ENCODE measurements at regions not wholly inside any gene's neighbourhood (a gene's known extent, or its start where the extent isn't known, plus 50 kb on each side); places are given as distances from the start of the nearest gene placed in this dataset.

GRCh38 chr12:89253488-89253887 lies 98.8 kb downstream of the DUSP6 start:
- no peak for DNase-seq

GRCh38 chr12:89252284-89252683 lies 100.0 kb downstream of the DUSP6 start:
- no peak for DNase-seq

GRCh38 chr12:89251342-89252271 lies 100.7 kb downstream of the DUSP6 start:
- no peak for DNase-seq

- DNase-seq: no peak
Measured at GRCh38 chr12:89250636-89251035, 101.7 kb downstream of the DUSP6 start.

GRCh38 chr12:89250213-89250612 lies 102.1 kb downstream of the DUSP6 start:
- DNase-seq: no peak

GRCh38 chr12:89247967-89248366 lies 104.3 kb downstream of the DUSP6 start:
- no peak for DNase-seq

- DNase-seq: no peak
Measured at GRCh38 chr12:89247541-89247942, 104.8 kb downstream of the DUSP6 start.

GRCh38 chr12:89245090-89245489 lies 107.2 kb downstream of the DUSP6 start:
- no peak for DNase-seq

- DNase-seq: no peak
Measured at GRCh38 chr12:89244536-89244935, 107.8 kb downstream of the DUSP6 start.

- no peak for DNase-seq
Measured at GRCh38 chr12:89243771-89244170, 108.5 kb downstream of the DUSP6 start.

GRCh38 chr12:89239534-89239933 lies 112.8 kb downstream of the DUSP6 start:
- DNase-seq: no peak

GRCh38 chr12:89238593-89238992 lies 113.7 kb downstream of the DUSP6 start:
- no peak for DNase-seq

GRCh38 chr12:89237763-89238162 lies 114.5 kb downstream of the DUSP6 start:
- no peak for DNase-seq

GRCh38 chr12:89236748-89237383 lies 115.4 kb downstream of the DUSP6 start:
- DNase-seq: no peak

- DNase-seq: no peak
Measured at GRCh38 chr12:89236237-89236636, 116.1 kb downstream of the DUSP6 start.

- DNase-seq: no peak
Measured at GRCh38 chr12:89235189-89235993, 116.9 kb downstream of the DUSP6 start.

GRCh38 chr12:89234324-89235114 lies 117.8 kb downstream of the DUSP6 start:
- DNase-seq: no peak

- DNase-seq: no peak
Measured at GRCh38 chr12:89231686-89232085, 120.6 kb downstream of the DUSP6 start.

- DNase-seq: no peak
Measured at GRCh38 chr12:89230376-89231315, 121.7 kb downstream of the DUSP6 start.

GRCh38 chr12:89228491-89228890 lies 123.8 kb downstream of the DUSP6 start:
- DNase-seq: no peak

GRCh38 chr12:89227774-89228173 lies 124.5 kb downstream of the DUSP6 start:
- DNase-seq: no peak

Data from NCI-H1694 treated with DMSO at 0.1 percent for 48 hours (cell line).